DMS 273 treated with DMSO at 0.1 percent for 48 hours (cell line): ENCODE measurements at regions not wholly inside any gene's neighbourhood (a gene's known extent, or its start where the extent isn't known, plus 50 kb on each side); places are given as distances from the start of the nearest gene placed in this dataset.

ENCODE experiments used
- DNase-seq: peaks from one replicate; lab custom pipeline; 2025; lab: John Stamatoyannopoulos, UW

DNA sequence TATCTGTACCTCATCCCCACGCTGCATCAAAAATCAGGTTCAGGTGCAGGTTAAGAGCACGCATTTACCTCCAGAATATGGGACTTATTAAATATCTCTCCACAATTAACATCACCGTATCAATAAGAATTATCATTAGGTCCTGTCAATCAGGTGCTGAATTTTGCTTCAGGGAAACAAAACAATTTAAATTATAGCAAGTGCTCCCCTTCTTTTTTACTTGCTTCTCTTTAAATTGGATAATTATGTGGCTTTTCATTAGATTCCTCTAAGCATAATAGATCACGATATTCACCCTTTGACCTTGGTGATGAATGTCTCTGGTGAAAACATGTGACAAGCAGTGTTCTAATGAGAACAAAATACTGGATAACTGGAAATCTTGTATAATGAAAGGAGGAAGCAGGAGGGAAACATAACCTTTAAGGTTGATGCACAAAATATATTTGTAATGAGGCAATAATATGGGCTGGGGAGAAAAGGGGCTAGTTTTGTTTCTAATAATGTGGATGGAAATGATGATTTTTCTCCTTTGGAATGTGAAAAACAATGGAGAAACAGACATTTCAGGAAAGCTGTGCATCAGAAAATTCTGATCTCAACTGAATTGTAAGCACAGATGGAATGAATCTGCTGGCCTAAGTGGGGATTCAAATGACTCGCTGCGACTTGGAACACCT lies 166.9 kb downstream of the SNX10 start:
- no peak for DNase-seq

GRCh38 chr7:26459540-26460193 lies 168.0 kb downstream of the SNX10 start:
- DNase-seq: no peak

DNA sequence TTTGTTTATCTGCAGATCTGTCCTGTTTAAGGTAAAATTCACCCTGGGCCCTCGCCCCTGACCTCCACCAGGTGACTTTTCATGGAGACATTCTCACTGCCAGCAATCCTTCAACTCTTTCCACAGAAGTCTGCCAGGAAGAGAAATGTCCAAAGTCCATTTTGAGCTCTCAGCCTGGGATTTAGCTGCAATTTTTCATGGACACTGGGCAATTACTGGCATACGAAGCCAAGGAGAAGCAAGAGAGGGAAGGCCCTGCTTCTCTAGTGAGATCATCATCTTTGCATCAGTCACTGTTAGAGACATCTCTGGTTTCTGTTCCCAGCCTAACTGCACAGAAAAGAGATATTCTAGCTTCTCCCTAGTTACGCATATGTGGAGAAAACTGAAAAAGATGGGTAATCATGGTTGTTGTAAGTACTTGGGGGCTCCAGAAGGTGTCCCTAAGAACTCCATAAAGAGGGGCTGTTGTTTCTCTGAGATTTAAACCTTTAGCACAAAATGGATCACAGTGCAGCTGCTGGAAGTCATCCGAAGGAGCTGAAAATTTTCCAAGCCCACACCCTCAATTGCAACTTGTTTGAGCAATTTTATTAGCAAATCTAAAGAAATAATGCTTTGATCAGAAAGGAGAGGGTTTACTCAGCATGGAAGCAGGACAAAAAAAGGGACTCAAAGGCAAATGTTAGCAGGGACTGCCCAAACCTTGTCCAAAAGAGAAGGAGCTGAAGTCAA lies 168.9 kb downstream of the SNX10 start:
- no peak for DNase-seq

DNA sequence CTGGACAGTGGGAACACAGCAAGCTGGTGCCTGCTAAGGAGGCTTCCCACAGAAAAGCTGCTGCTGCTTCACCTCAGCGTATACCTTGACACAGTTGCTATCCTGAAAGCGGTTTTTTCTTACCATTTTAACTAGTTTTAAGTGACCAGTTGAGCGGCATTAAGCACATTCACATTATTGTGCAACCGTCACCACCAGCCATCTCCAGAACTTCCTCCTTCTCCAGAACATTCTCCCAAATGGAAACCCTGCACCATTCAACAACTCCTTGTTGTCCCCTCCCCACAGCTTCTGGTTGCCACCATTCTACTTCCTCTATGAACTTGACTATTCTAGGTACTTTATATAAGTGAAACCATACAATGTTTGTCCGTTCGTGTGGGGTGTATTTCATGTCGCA lies 169.9 kb downstream of the SNX10 start:
- DNase-seq: no peak

DNA sequence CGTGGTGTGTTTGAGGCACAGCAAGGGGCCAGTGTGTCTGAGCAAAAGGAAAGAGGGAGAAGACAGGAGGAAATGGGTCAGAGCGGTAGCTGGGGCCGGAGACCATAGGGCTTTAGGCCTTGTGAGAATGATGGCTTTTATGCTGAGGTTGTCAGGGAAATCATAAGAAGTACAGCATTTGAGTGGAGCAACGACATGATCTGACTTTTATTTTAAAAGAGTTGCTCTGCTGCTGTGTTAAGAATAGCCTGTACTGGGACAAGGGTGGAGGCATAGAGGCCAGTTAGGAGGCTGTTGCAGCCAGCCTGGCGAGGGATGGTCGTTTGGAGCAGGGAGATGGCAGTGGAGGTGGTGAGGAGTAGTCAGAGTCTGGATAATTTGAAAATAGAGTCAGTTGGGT lies 174.3 kb downstream of the SNX10 start:
- DNase-seq: no peak

GRCh38 chr7:26467104-26467503 lies 175.4 kb downstream of the SNX10 start:
- DNase-seq: no peak

DNA sequence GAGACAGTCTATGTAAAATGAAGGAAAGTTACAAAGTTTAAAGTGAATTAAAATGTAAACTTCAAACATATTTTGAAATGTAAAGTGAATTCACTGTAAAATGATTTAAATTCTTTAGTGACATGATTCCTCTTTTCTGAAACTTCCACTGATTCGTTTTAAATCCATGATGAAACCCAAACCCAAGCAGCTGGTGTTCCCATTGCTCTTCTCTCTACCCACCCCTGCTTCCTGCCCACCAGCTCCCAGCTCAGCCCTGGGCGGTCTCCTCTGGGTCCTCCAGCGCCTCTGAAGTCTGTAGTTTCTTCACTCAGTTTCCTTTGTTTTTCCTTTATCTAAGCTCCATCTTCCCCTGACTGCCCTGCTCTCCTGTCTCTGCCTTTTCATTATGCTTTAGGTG lies 175.9 kb downstream of the SNX10 start:
- DNase-seq: no peak

DNA sequence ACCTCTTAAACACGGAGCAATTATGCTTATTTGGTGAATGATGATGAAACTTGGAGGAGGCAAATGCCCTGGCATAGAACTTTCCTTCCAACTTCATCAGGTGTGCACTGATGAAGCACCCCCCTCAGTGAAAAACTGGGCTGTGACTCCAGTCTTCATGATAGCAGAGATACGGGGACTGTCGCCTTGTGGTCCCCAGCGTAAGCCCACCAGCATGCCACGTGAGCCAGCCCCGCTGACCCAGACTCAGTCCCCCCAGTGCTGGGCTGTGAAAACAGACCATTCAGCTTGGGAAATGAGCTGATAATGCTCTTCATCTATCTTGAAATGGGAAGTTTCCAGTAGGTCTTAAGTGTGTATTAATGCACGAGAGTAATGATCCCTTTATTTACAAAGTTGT lies 177.0 kb downstream of the SNX10 start:
- DNase-seq: no peak

DNA sequence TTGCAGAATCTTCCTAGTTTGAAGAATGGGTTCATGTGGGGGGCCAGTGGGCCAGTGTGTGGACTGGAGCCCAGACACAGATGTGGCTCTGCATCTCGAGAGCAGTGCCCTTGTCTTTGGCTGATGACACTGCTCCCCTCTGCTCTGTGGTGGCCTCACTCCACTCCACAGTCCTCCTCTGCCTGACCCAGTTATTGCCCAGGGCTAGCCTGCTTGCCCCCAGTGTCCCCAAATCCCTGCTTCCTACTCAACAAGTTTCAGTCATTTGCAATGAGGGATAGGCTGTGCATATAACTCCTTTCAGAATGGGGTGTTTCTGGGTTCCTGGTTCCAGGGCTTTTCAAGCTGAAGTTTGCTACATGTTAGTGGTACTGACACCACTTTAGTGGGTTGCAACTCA lies 177.5 kb downstream of the SNX10 start:
- DNase-seq: no peak

DNA sequence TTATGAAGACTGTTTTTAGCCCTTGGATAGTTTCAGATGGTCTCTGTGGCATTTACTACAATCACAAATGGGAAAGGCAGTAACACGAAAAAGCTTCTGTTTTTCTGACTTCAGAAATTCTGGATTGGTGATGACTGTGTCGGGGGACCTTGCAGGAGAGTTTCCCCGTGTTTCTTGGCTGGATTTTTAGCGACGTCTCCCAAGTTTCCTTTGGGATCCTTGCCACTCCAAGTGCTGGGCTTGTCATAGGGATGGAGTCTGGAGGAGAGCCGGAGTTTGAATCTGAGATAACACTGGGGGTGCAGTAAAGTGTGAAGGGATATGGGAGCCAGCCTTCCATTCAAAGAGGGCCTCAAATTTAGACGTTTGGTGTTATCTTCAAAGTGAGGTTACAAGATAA lies 179.0 kb downstream of the SNX10 start:
- no peak for DNase-seq

DNA sequence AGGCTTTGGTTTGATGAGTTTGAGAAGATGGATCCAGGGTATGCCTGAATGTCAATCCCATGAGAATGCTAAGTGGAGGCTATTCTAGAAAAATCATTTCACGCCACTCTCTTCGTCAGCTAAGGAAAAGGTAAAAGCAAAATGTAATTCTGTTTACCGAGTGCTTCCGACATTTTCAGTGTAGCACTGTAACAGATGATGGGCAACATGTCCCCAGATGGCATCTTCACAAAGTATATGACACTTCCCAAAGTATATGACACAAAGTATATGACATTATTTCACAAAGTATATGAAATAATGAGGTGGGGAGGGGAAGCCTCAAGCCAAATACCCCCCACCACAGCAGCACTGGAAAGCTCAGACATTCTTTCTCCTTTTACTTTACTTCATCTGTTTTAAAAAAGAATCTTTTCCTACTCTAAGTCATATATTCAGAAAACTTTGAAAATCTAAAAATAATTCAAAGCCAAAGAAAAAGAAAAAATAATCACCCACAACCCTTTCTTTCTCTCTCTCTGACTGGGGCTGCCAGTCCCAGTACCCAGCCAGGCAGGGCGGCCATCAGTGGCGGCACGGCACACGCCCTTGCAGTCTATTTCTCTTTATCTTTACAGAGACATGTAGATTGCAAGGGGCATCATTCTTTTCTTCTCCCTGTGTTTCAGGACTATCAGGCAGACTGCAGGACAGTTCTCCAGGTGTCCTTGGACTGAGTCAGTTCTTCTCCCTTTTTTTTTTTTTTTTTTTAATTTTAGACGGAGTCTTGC lies 179.8 kb downstream of the SNX10 start:
- no peak for DNase-seq

DNA sequence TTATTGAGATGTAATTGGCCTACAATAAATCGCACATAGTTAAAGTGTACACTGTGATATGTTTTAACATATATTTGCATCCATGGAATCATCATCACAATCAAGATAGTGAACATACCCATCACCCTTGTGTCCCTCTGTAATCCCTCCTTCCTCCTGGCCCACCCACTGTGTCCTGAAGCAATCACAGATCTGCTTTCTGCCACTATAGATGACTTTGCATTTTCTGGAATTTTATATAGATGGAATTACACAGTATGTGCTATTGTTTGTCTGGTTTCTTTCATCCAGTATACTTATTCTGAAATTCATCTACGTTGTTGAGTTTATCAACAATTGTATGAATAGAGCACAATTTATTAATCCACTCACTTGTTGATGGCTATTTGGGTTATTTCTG lies 181.3 kb downstream of the SNX10 start:
- DNase-seq: no peak

DNA sequence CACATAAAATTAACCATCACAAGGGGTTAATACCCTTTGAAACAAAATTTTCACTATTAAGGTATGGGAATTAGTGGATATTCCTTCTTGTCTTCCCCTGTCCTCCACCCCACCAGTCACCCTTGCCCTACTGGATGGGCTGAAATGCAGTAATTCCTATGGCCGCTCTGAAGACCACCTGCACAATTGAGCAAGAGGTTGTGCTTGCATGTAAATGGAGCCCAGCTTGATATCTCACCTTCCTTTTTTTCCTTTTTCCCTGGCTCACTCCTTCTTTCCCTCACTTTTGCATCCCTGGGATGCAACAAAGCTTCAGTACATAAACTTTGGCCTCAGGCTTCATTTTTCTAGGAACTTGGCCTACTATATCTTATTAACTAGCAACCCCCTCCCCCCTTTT lies 184.6 kb downstream of the SNX10 start:
- no peak for DNase-seq

- DNase-seq: no peak
Measured at GRCh38 chr7:26477381-26477990, 185.8 kb downstream of the SNX10 start.

DNA sequence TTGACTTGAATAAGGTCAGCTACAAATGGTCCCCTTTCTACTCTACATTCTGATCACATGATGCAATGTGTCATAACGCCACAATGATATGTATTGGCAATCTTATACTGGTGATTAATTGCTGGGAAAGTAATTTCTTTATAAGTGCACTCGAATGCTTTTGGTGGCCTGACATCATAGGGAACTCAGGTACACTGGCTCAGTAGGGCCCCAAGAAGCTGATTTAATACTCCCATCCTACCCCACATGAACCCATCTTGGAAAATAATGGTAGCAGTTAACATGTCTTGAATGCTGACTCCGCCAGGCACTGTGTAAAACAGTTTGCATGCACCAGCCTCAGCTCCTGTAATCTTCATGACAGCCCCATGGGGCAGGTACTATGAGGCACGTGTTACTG lies 186.9 kb downstream of the SNX10 start:
- no peak for DNase-seq

GRCh38 chr7:26479581-26479980 lies 187.9 kb downstream of the SNX10 start:
- no peak for DNase-seq

DNA sequence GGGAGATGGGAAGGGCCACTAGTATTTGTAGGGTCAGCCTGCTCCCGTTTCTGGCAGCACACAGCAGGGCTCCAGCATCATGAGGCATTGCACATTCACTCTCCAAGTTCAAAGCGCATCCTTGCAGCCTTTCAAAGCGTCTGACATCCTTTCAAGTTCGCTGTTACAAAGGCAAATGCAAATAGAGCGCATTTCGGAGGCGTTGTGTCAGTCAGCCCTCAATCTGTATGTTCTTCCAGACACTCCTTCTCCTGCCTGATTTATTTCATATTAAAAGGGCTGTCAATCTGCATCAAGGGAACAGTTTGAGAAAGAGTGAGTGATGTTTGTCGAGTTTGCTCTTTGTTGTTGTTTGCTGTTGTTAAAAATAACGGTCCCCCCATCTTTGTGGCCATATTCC lies 188.5 kb downstream of the SNX10 start:
- DNase-seq: no peak

DNA sequence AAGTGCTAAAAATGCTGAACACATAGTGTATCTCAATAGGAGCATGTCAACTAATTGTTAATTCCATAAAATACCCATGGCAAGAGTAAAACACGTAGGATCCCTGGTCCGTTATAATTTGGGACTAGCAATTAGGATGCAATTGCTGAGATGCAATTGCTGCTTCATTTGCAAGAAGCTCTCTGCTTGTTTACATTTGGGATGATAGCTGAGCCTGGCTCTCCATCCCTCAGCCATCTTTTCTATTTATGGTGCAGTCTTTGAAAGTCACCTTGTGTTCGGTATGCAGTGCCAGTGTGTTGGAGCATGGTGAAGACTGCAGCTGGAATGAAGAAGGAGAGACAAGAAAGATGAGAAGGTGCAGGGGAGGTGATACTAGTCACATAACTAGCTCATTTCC lies 191.3 kb downstream of the SNX10 start:
- DNase-seq: no peak

GRCh38 chr7:26483843-26484242 lies 192.2 kb downstream of the SNX10 start:
- DNase-seq: no peak

GRCh38 chr7:26485367-26485934 lies 193.8 kb downstream of the SNX10 start:
- no peak for DNase-seq

DNA sequence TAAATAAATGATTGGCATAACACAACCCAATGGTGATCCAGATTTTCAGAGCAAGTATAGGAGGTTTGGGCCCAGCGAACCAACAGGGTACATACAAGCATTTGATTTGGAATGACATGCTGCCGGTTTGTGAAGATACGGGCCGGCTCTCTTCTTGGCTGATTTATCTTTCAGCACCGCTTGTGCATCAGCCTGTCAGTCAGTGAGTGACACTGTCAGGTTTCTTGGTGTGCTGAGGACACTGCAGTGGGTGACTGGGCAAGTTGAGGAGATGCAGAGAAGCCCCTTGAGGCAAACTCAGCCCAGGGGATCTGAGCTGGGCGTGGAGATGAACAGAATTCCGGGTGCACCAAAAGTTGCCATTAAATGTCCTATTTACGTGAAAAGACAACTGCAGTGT lies 194.5 kb downstream of the SNX10 start:
- no peak for DNase-seq
